ENCODE measurements at regions not wholly inside any gene's neighbourhood (a gene's known extent, or its start where the extent isn't known, plus 50 kb on each side); places are given as distances from the start of the nearest gene placed in this dataset.

GRCh38 chr7:85475476-85475875 is 288.6 kb upstream of the SEMA3D start:
- no peak for DNase-seq

- DNase-seq: no peak
These were observed 288.2 kb upstream of the SEMA3D start for GRCh38 chr7:85475071-85475470.

- DNase-seq: no peak
These were observed 287.4 kb upstream of the SEMA3D start for GRCh38 chr7:85474234-85474633.

- no peak for DNase-seq
These were observed 284.9 kb upstream of the SEMA3D start for GRCh38 chr7:85471740-85472139.

- DNase-seq: no peak
These were observed 284.5 kb upstream of the SEMA3D start for GRCh38 chr7:85471307-85471706.

GRCh38 chr7:85469446-85470010 is 282.7 kb upstream of the SEMA3D start:
- DNase-seq: no peak

GRCh38 chr7:85464042-85464651 is 277.3 kb upstream of the SEMA3D start:
- DNase-seq: peak; percentile 12

GRCh38 chr7:85462671-85463070 is 275.8 kb upstream of the SEMA3D start:
- no peak for DNase-seq

- DNase-seq: no peak
These were observed 271.1 kb upstream of the SEMA3D start for GRCh38 chr7:85457911-85458310.

- no peak for DNase-seq
These were observed 269.4 kb upstream of the SEMA3D start for GRCh38 chr7:85456254-85456653.

- DNase-seq: no peak
These were observed 268.0 kb upstream of the SEMA3D start for GRCh38 chr7:85454904-85455303.

- no peak for DNase-seq
These were observed 265.8 kb upstream of the SEMA3D start for GRCh38 chr7:85452674-85453073.

- DNase-seq: no peak
These were observed 262.6 kb upstream of the SEMA3D start for GRCh38 chr7:85449478-85449877.

- DNase-seq: no peak
These were observed 260.1 kb upstream of the SEMA3D start for GRCh38 chr7:85447004-85447403.

GRCh38 chr7:85426487-85426960 is 239.7 kb upstream of the SEMA3D start:
- DNase-seq: no peak

- DNase-seq: no peak
These were observed 237.4 kb upstream of the SEMA3D start for GRCh38 chr7:85424298-85424697.

GRCh38 chr7:85423209-85423895 is 236.5 kb upstream of the SEMA3D start:
- DNase-seq: no peak

- DNase-seq: no peak
These were observed 228.9 kb upstream of the SEMA3D start for GRCh38 chr7:85415743-85416142.

- DNase-seq: no peak
These were observed 226.9 kb upstream of the SEMA3D start for GRCh38 chr7:85413718-85414117.

- no peak for DNase-seq
These were observed 226.1 kb upstream of the SEMA3D start for GRCh38 chr7:85412912-85413311.

- DNase-seq: no peak
These were observed 220.5 kb upstream of the SEMA3D start for GRCh38 chr7:85407391-85407790.

- DNase-seq: no peak
These were observed 218.4 kb upstream of the SEMA3D start for GRCh38 chr7:85405016-85405902.

- no peak for DNase-seq
These were observed 209.8 kb upstream of the SEMA3D start for GRCh38 chr7:85396676-85397075.

All from NCI-H1694 (cell line).